GM13977 (cell line): ENCODE measurements at regions not wholly inside any gene's neighbourhood (a gene's known extent, or its start where the extent isn't known, plus 50 kb on each side); places are given as distances from the start of the nearest gene placed in this dataset.

Source experiments
- DNase-seq: peaks from one replicate; pipeline ENCODE4 v3.0.0; 2012; ENCODE audit warnings: low spot score
- in situ Hi-C: fragments of 300-500 bp; cut with MboI; formaldehyde crosslinking; loops from one replicate; pipeline ENCODE4 v1.12.0; 2022; ENCODE audit warnings: low sequenced_read_pairs, low pct_unique_long_range_greater_than_20kb, mixed read lengths, inconsistent platforms; ENCODE audit not compliant: unreplicated experiment
- TF ChIP-seq, protein P1 (sequence below): IDR thresholded peaks from 2 replicates; pipeline ENCODE4 v1.5.1; 2012; ENCODE audit warnings: mild to moderate bottlenecking, control low read depth; ENCODE audit not compliant: insufficient read depth; ENCODE audit errors: extremely low read depth, missing control alignments

DNA sequence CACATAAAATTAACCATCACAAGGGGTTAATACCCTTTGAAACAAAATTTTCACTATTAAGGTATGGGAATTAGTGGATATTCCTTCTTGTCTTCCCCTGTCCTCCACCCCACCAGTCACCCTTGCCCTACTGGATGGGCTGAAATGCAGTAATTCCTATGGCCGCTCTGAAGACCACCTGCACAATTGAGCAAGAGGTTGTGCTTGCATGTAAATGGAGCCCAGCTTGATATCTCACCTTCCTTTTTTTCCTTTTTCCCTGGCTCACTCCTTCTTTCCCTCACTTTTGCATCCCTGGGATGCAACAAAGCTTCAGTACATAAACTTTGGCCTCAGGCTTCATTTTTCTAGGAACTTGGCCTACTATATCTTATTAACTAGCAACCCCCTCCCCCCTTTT lies 184.6 kb downstream of the SNX10 start:
- in situ Hi-C loops, result no loop called here
- TF ChIP-seq, protein P1, sequence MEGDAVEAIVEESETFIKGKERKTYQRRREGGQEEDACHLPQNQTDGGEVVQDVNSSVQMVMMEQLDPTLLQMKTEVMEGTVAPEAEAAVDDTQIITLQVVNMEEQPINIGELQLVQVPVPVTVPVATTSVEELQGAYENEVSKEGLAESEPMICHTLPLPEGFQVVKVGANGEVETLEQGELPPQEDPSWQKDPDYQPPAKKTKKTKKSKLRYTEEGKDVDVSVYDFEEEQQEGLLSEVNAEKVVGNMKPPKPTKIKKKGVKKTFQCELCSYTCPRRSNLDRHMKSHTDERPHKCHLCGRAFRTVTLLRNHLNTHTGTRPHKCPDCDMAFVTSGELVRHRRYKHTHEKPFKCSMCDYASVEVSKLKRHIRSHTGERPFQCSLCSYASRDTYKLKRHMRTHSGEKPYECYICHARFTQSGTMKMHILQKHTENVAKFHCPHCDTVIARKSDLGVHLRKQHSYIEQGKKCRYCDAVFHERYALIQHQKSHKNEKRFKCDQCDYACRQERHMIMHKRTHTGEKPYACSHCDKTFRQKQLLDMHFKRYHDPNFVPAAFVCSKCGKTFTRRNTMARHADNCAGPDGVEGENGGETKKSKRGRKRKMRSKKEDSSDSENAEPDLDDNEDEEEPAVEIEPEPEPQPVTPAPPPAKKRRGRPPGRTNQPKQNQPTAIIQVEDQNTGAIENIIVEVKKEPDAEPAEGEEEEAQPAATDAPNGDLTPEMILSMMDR, result no peak
- DNase-seq, result no peak

DNA sequence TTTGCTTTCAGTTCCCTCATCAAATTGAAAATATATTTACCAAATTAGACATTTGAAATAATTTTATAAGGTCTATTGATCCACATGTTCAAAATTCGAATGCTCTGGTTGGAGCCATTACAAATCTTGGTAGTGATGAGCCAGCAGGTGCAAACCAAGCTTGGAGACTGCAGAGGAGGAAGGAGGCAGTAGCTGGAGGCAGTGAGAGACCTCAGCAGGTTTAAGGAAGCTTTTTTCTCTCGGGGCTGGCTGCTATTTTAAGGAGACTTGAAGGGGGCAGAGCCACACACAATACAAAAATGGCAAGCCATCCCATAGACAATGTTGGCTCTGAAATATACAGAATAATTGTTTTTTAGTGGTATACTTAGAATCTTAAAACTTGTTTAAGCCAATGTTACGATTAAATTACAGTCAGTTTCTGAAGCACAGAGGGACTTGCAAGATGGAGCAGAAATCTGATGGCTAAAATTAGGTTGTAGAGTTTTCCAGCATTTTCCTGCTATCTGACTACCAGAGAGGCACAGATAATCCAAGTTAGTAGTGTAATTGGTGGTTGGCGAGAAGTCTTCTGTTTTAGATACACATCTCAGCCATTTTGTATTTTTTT lies 185.8 kb downstream of the SNX10 start:
- TF ChIP-seq, protein P1, result no peak
- no peak for DNase-seq
- in situ Hi-C loops, result no loop called here

DNA sequence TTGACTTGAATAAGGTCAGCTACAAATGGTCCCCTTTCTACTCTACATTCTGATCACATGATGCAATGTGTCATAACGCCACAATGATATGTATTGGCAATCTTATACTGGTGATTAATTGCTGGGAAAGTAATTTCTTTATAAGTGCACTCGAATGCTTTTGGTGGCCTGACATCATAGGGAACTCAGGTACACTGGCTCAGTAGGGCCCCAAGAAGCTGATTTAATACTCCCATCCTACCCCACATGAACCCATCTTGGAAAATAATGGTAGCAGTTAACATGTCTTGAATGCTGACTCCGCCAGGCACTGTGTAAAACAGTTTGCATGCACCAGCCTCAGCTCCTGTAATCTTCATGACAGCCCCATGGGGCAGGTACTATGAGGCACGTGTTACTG lies 186.9 kb downstream of the SNX10 start:
- no peak for DNase-seq
- TF ChIP-seq, protein P1, result no peak
- in situ Hi-C loops, result no loop called here

DNA sequence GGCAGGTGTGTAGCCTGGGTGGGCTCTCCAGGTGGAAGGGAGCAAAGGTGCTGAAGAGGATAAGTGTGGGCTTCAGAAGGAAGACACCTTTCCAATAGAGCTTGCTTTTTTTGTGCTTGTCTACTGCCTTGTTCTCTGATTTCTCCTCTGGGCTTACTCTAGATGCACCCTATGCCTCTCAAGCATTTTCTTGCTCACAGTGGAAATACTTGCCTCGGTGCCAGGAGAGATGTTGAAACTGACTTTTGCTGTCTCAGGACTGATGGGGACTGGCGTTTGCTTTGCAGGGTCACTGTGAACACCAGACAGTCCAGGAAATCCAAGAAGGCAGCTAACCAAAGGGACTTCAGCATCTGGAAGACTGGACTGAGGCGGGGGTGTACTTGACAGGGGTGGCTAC lies 187.9 kb downstream of the SNX10 start:
- in situ Hi-C loops, result no loop called here
- TF ChIP-seq, protein P1, result no peak

DNA sequence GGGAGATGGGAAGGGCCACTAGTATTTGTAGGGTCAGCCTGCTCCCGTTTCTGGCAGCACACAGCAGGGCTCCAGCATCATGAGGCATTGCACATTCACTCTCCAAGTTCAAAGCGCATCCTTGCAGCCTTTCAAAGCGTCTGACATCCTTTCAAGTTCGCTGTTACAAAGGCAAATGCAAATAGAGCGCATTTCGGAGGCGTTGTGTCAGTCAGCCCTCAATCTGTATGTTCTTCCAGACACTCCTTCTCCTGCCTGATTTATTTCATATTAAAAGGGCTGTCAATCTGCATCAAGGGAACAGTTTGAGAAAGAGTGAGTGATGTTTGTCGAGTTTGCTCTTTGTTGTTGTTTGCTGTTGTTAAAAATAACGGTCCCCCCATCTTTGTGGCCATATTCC lies 188.5 kb downstream of the SNX10 start:
- TF ChIP-seq, protein P1, result no peak
- DNase-seq, result no peak
- in situ Hi-C loops, result no loop called here

More for the DNA sequence above, 187.9 kb downstream of the SNX10 start:
- DNase-seq, result no peak

DNA sequence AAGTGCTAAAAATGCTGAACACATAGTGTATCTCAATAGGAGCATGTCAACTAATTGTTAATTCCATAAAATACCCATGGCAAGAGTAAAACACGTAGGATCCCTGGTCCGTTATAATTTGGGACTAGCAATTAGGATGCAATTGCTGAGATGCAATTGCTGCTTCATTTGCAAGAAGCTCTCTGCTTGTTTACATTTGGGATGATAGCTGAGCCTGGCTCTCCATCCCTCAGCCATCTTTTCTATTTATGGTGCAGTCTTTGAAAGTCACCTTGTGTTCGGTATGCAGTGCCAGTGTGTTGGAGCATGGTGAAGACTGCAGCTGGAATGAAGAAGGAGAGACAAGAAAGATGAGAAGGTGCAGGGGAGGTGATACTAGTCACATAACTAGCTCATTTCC lies 191.3 kb downstream of the SNX10 start:
- in situ Hi-C loops, result no loop called here
- TF ChIP-seq, protein P1, result no peak
- DNase-seq, result no peak

DNA sequence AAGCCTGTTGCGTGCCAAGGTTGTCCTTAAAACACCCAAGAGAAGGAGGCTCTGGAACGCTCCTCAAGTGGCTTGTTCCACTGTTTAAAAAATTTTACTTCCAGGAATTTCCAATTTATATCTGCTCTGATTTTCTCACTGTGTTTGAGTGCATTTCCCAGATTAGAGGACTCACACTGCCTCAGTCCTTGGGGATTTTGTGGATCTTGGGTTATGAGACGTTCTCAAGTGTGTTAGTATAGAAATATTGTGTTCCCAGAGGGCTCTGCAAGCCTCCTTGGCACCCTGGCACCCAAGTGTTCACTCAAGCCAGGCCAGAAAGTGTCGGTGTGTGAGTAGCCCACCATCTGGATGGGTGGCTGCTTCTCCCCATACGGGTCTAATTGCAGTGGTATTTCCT lies 192.2 kb downstream of the SNX10 start:
- in situ Hi-C loops, result no loop called here
- no peak for DNase-seq
- TF ChIP-seq, protein P1, result no peak
